Effector memory CD8-positive, alpha-beta T cell (primary cell): ENCODE measurements at regions not wholly inside any gene's neighbourhood (a gene's known extent, or its start where the extent isn't known, plus 50 kb on each side); places are given as distances from the start of the nearest gene placed in this dataset.

Experiments
- ATAC-seq: fragments of 150-1000 bp; cut with Tn5 transposase; replicated peaks from 2 replicates; pipeline ENCODE4 v1.10.0; 2021; ENCODE audit warnings: mild to moderate bottlenecking, moderate library complexity
- DNase-seq, 3 experiments: peaks; one replicate each; pipeline ENCODE4 v3.0.0; 2021
- H3K27ac Mint-ChIP-seq, 2 donors: one replicate each; pipeline ENCODE4 v1.8.0; 2022; ENCODE audit warnings: mild to moderate bottlenecking in 2 of 2, mixed read lengths in 2 of 2, moderate library complexity in 2 of 2
- H3K27me3 Mint-ChIP-seq, 2 donors: one replicate each; pipeline ENCODE4 v1.8.0; 2022; ENCODE audit warnings: mixed read lengths in 2 of 2
- H3K36me3 Mint-ChIP-seq: one replicate; pipeline ENCODE4 v1.8.0; 2022; ENCODE audit warnings: mild to moderate bottlenecking, moderate library complexity, mixed read lengths; ENCODE audit not compliant: insufficient read depth
- H3K4me1 Mint-ChIP-seq, 2 donors: one replicate each; pipeline ENCODE4 v1.8.0; 2022; ENCODE audit warnings: low read depth in 2 of 2, mixed read lengths in 2 of 2
- H3K4me3 Mint-ChIP-seq, 2 donors: one replicate each; pipeline ENCODE4 v1.8.0; 2022; ENCODE audit warnings: mild to moderate bottlenecking in 2 of 2, mixed read lengths in 2 of 2, moderate library complexity in 2 of 2
- H3K9me3 Mint-ChIP-seq, 2 donors: one replicate each; pipeline ENCODE4 v1.8.0; 2022; ENCODE audit warnings: mixed read lengths in 2 of 2

DNA sequence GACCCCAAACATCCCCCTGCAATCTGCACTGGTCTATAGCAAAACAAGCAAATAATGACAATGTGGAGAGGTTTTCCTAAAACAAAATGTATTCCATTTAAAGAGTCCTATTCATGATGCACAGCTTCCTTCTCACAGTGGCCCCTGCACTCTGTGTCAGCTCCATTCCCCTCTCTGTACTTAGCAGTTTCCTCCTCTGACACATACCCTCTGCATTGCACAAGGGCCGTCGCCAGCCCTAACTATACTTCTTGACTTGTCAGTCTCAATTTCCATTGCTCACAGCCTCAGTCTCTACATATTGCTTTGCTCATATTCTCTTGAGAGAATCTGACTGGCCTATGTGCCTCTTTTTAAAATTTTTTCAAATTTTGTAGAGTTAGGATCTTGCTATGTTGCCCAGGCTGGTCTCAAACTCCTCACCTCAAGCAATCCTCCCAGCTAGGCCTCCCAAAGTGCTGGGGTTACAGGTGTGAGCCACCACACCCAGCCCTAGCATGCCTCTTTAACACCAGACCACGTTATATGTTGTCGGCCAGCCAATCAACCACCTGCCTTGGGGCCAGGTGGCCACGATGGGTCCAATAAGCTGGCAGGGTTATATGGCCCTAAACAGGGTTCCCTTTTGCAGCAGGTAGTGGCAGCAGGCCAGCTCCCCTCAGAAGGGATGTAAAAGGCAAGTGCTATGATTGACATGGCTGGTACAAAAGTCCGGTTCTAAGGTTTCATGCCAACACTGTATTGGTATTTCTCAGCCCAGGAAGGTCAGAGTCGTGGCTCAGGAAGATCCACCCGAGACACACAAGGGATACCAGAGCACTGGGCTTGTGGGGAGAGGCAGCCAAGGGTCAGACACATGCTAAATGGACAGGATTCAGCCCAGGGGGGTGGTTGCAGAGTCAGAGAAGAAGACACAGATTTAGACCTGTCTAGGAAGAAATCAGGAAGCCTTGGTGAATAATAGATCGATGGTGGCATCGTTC is 59.0 kb upstream of the SMAD3 start:
- no peak for ATAC-seq
- Mint-ChIP-seq H3K27me3 (no peaks in the 10 kb centered on the region), H3K4me3 (no peak overlapping the region), H3K9me3 (no peaks in the 10 kb centered on the region), H3K36me3 (no peaks in the 10 kb centered on the region), H3K4me1 (no peaks in the 10 kb centered on the region), H3K27ac (no peak overlapping the region)
- no peak for DNase-seq

GRCh38 chr15:67009576-67010569 is 55.5 kb upstream of the SMAD3 start:
- DNase-seq: no peak
- no peak overlapping the region for H3K4me3 Mint-ChIP-seq

DNA sequence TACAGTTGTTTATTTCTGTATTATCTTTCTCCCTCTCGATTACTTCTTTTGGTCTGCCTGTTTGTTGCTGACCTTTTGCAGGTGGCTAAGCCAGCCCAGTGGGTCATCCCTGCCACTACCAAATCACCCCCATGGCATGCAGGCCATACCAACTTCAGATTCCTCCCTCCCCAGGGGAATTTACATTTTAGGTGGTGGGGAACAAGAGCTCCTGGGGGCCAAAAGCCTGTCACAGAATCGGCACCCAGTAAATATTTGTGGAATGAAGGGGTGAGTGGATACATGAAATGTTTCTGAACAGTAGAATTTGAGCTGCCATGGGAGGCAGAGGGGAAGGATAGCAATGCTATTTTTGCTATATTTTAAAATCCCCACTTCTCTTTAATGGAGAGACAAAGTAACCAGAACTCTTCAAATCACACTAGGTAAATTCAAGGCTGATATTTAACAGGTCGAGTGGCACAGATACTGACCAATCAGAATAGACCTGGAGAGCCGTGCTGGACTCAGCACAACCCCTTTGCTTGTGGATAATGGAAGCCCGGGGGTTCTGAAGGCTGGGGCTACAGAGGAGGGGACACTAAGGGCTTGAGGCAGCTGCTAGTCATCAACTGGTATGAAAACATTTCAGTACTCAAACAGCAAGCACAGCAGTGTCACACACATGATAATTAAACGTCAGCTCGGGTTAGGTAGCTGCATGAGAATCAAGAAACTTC is 54.3 kb upstream of the SMAD3 start:
- Mint-ChIP-seq H3K27ac (no peak overlapping the region), H3K36me3 (no peaks in the 10 kb centered on the region), H3K27me3 (no peaks in the 10 kb centered on the region), H3K9me3 (no peaks in the 10 kb centered on the region), H3K4me1 (no peaks in the 10 kb centered on the region), H3K4me3 (no peak overlapping the region)
- DNase-seq: no peak
- ATAC-seq: no peak

More at GRCh38 chr15:67009576-67010569, 55.5 kb upstream of the SMAD3 start:
- H3K27me3 Mint-ChIP-seq: no peaks in the 10 kb centered on the region
- H3K36me3 Mint-ChIP-seq: no peaks in the 10 kb centered on the region
- H3K27ac Mint-ChIP-seq: no peak overlapping the region
- H3K4me1 Mint-ChIP-seq: no peaks in the 10 kb centered on the region
- H3K9me3 Mint-ChIP-seq: no peaks in the 10 kb centered on the region
- ATAC-seq: no peak

DNA sequence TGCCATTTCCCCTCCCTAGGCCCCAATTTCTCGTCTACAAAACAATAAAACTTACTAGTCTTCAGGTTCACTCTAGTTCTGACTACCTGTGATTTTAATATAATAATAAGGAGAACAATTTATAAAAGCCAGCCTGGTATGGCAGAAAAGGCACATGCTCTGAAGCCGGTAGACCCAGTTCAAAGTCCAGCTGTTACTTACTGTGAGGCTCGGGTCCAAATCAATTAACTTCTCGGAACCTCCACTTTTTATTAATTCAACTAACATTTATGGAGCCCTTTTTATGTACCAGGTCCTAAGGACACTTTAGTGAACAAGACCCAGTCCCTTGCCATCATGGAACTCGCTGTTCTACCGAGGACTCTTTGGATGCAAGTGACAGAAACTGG is 53.8 kb upstream of the SMAD3 start:
- no peaks in the 10 kb centered on the region for H3K4me1 Mint-ChIP-seq

DNA sequence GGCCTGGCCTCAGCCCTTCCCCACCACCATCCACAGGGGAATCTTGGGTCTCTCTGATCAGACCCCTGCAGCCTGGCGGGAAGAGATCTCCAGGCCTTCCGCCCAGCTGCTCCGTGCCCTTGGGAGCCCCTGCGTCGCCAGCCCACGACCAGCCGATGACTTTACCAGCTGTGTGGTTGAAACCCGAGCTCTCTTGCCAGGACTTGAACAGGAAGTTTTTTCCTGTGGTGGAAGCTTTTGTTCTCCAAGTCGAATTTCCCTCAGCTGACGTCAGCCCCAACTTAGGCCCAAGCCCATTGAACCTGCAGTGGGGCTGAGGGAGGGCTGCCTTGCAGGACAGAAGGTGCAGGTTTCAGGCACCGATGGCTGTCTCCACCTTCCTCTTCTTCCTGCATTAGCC is 51.7 kb upstream of the SMAD3 start:
- Mint-ChIP-seq H3K36me3 (peaks cover 3% of the 10 kb centered on the region), H3K27ac (no peak overlapping the region), H3K4me3 (no peak overlapping the region), H3K9me3 (no peaks in the 10 kb centered on the region), H3K27me3 (no peaks in the 10 kb centered on the region), H3K4me1 (peaks cover 2 to 3% of the 10 kb centered on the region in 2 donors)
- DNase-seq: no peak
- no peak for ATAC-seq

More for the DNA sequence above, 53.8 kb upstream of the SMAD3 start:
- no peak overlapping the region for H3K4me3 Mint-ChIP-seq
- H3K36me3 Mint-ChIP-seq: no peaks in the 10 kb centered on the region
- no peak for ATAC-seq
- DNase-seq: no peak
- no peak overlapping the region for H3K27ac Mint-ChIP-seq
- no peaks in the 10 kb centered on the region for H3K9me3 Mint-ChIP-seq
- H3K27me3 Mint-ChIP-seq: no peaks in the 10 kb centered on the region
